LNCAP (cell line): ENCODE measurements at regions not wholly inside any gene's neighbourhood (a gene's known extent, or its start where the extent isn't known, plus 50 kb on each side); places are given as distances from the start of the nearest gene placed in this dataset.

Source experiments
- TF ChIP-seq, protein P1 (sequence below): fragments of 450-650 bp; IDR thresholded peaks from 2 replicates; pipeline ENCODE4 v1.5.1; 2017; ENCODE audit warnings: mild to moderate bottlenecking

DNA sequence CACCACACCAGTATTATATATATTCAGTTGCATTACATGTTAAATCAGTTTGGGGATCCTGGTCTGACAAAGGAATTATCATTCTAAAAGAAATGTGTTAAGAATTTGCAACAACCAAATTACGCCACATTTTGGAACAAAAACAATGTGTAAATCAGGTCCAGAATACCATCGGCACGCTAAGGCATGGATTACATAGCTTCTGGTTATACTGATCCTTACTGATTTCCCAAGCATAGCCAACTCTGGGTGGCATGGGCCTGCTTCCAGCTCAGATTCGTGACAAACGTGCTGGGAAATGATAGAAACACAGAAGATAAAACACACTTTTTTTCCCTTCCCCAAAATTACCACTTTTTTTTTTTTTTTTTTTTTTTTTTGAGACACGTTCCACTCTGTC, 660.0 kb downstream of the SORCS1 start:
- TF ChIP-seq, protein P1, sequence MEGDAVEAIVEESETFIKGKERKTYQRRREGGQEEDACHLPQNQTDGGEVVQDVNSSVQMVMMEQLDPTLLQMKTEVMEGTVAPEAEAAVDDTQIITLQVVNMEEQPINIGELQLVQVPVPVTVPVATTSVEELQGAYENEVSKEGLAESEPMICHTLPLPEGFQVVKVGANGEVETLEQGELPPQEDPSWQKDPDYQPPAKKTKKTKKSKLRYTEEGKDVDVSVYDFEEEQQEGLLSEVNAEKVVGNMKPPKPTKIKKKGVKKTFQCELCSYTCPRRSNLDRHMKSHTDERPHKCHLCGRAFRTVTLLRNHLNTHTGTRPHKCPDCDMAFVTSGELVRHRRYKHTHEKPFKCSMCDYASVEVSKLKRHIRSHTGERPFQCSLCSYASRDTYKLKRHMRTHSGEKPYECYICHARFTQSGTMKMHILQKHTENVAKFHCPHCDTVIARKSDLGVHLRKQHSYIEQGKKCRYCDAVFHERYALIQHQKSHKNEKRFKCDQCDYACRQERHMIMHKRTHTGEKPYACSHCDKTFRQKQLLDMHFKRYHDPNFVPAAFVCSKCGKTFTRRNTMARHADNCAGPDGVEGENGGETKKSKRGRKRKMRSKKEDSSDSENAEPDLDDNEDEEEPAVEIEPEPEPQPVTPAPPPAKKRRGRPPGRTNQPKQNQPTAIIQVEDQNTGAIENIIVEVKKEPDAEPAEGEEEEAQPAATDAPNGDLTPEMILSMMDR, result no peak

DNA sequence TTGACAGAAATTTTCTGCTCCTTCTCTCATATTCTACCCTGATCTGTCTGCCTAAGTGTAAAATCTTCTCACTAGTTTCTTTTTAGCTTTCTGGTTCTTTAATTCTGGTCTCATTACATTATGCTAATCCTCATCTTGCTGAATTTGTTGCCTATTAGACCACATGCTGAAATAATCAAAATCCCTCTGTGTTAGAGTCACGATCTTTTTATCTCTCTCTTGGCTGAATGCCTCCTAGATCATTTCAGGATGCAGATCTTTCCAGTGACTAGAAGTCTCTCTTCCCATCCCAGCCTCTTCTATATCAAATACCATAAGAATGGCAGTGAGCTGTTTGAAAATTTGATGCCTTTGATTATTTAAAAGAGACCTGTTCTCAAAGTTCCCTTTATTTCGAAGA, 661.9 kb downstream of the SORCS1 start:
- TF ChIP-seq, protein P1, result no peak

DNA sequence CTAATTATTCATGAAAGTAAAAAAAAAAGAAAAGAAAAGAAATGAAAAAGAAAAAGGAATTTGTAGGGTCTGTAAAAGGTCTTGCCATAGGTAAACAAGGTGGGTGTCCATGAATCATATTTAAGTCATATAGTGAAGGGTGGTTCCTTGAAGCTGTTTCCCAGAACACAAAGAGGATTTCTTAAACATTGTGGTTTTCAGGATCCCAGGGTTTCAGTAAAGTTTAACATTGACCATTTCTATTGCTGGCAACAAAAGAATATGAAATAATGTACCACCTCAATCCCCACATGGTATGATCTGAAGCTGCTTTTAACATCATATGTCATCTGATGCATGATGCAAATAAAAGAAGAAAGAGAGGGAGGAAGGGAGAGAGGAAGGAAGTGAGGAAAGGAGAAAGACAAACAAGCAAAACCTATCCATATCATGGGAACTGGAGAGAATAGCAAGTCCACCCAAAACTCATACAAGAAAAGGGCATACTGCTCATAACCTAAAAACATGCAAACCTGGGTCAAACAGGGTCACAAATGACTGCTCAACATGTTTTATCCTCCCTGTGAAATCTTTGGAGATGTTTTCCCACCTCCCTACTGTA, 663.5 kb downstream of the SORCS1 start:
- TF ChIP-seq, protein P1, result no peak

DNA sequence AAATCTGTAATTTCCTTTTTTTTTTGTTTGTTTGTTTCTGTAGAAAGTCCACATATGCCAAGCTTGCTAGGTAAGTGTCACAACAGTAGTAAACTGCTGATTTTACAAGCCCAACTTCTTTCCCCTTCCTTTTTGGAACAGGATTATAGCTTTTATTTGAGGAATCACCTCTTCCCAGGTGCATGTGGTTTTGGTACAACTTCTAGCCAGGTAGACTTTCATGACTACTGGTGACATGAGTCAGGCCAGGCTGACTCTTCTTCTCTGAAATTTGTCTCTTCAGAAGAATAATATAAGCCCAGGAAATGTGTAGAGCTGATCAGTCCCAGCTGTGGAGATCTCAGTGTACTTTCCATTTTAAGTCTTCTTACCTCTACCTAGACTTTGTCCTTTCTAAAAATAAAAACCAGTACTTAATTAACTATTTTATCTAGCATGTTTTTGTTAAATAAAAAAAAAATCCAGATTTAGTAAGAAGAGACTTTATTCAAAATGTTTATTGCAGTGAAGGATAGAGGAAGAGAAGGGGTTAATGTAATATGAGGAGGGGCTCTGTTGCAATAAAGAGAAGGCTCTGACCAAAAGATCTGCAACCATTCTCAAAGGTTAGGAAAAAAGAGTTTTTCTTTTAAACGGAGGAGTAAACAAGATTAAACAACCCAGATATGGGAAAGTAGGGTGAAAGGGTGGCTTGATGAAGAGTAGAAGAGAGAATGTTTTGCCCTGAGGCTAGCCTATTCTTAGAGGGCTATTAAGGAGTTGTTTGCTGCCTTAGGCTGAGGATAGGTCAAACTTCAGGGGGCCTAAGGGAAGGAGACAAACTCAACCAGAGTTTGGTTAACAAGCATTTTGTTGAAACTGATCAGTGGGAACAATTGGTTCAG, 664.2 kb downstream of the SORCS1 start:
- TF ChIP-seq, protein P1, result no peak

DNA sequence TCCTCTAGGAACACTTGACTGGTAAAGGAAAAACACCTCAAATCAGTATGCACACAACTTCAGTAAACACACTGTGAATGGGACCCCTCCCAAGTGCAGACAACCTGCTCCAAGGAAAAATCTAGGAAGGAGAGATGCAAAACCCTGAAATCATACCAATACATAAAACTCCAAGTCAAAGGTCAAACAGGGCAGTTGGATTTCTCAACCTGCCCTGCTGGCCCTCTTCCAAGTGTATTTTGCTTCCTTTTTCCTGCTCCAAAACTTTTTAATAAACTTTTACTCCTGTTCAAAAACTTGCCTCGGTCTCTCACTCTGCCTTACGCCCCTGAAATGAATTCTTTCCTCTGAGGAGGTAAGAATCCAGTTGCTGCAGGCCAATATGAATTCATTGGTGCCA, 665.1 kb downstream of the SORCS1 start:
- TF ChIP-seq, protein P1, result no peak

DNA sequence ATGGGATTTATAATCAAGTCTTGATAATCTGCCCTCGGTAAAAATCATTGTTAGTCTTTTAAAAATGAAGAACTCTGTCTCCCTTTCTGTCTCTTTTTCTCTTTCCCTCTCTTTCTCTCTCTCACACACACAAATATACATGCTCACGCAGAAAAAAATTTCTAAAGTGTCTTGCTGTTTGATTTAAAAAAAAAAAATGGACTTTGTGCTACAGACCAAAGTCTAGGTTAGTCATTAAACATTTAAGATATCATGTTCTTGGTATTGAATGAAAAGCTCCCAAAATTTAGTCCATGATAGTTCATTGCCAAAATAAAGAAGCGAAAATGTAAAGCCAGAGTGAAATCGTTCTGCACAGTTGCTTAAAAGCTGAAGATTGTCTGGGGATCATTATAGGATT, 665.8 kb downstream of the SORCS1 start:
- TF ChIP-seq, protein P1, result no peak

DNA sequence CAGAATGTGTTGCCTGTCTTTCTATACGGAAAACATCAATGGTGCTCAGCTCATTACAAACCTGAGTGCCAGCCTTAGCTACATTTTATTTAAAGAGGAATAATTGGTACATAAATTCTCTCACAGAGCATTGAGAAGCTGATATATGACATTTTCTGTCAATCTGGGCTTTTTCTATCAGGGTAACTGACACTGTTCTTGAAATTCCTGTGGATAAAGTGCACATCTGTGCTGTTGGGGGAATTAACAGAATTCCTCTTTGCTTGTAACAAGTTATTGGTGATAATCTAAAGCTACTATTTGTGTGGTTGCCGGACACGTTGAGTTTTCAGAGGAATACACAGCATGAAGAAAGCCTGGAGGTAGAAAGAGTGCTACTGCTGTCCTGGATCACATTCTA, 668.6 kb downstream of the SORCS1 start:
- TF ChIP-seq, protein P1, result no peak
